DND-41 (cell line): ENCODE measurements at regions not wholly inside any gene's neighbourhood (a gene's known extent, or its start where the extent isn't known, plus 50 kb on each side); places are given as distances from the start of the nearest gene placed in this dataset.
"Not testable (repeated sequence)": the region's sequence is repeated elsewhere in the genome, so short reads cannot be mapped to it uniquely, and the experiment has no call there.

Source experiments
- ATAC-seq: fragments of 200-7000 bp; cut with Tn5 transposase; 3 replicates; pipeline ENCODE4 v1.9.1; 2021; ENCODE audit warnings: low read depth; ENCODE audit not compliant: insufficient read depth
- DNase-seq: peaks from one replicate; pipeline ENCODE4 v3.0.0-alpha.2; 2020
- H2AFZ ChIP-seq: 2 replicates; pipeline ENCODE4 v1.6.0; 2012; ENCODE audit warnings: low read depth, low read length
- H3K27ac ChIP-seq: 2 replicates; pipeline ENCODE4 v1.5.1; 2012; ENCODE audit warnings: low read length, inconsistent platforms
- H3K27me3 ChIP-seq: fragments of 200-600 bp; sonication (generic); 2 replicates; pipeline ENCODE4 v1.6.0; 2012; ENCODE audit warnings: low read length, mild to moderate bottlenecking, inconsistent platforms; ENCODE audit not compliant: insufficient read depth, poor library complexity
- H3K36me3 ChIP-seq: 2 replicates; pipeline ENCODE4 v1.5.1; 2012; ENCODE audit warnings: low read length, inconsistent platforms; ENCODE audit not compliant: insufficient read depth
- H3K4me1 ChIP-seq: 2 replicates; pipeline ENCODE4 v1.5.1; 2012; ENCODE audit warnings: mild to moderate bottlenecking, low read length; ENCODE audit not compliant: insufficient read depth
- H3K4me2 ChIP-seq: 2 replicates; pipeline ENCODE4 v1.6.0; 2012; ENCODE audit warnings: mild to moderate bottlenecking, moderate library complexity, low read length, inconsistent platforms; ENCODE audit not compliant: insufficient read depth
- H3K4me3 ChIP-seq, 2 experiments: fragments of 200-600 bp in 1 of 2; shearing (Covaris generic) in 1 of 2; 2 replicates each; pipeline ENCODE4 v1.5.1; 2012 to 2016; ENCODE audit warnings: inconsistent platforms in 2 of 2, low read length in 2 of 2, mild to moderate bottlenecking in 2 of 2, low read depth in 1 of 2, moderate library complexity in 1 of 2
- H3K79me2 ChIP-seq: 2 replicates; pipeline ENCODE4 v1.6.0; 2012; ENCODE audit warnings: low read length, inconsistent platforms; ENCODE audit not compliant: insufficient read depth
- H3K9ac ChIP-seq: 2 replicates; pipeline ENCODE4 v1.6.0; 2012; ENCODE audit warnings: low read depth, mild to moderate bottlenecking, inconsistent platforms, low read length, moderate library complexity
- H3K9me3 ChIP-seq: 2 replicates; pipeline ENCODE4 v1.5.1; 2012; ENCODE audit warnings: low read length, moderate library complexity, mild to moderate bottlenecking, inconsistent platforms; ENCODE audit not compliant: insufficient read depth, severe bottlenecking
- H4K20me1 ChIP-seq: 2 replicates; pipeline ENCODE4 v1.6.0; 2012; ENCODE audit warnings: low read length; ENCODE audit not compliant: insufficient read depth
- EZH2 ChIP-seq: IDR thresholded peaks from 3 replicates; pipeline ENCODE4 v1.6.1; 2012; ENCODE audit warnings: borderline replicate concordance, low read depth, mild to moderate bottlenecking, moderate library complexity, low read length, inconsistent platforms; ENCODE audit not compliant: severe bottlenecking
- TF ChIP-seq, protein P1 (sequence below): IDR thresholded peaks from 2 replicates; pipeline ENCODE4 v1.5.1; 2012; ENCODE audit warnings: borderline replicate concordance, low read length, moderate library complexity, mild to moderate bottlenecking; ENCODE audit not compliant: poor library complexity, severe bottlenecking; ENCODE audit errors: extremely low read depth

DNA sequence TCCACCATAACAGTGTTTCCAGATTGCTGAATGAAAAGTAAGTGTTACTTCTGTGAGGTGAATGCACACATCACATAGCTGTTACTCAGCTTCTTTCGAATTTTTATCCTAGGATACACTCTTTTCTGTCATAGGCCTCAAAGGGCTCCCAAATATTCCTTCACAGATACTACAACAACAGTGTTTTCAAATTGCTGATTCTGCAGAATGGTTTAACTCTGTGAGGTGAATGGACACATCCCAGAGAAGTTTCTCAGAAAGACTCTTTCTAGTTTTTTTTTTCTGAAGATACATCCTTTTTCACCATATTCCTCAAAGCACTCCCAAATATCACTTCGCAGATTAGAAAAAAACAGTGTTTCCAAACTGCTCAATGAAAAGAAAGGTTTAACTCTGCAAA lies 221.1 kb downstream of the OR4A5 start:
- no peaks in the 10 kb centered on the region for H3K79me2 ChIP-seq
- H3K36me3 ChIP-seq: no peaks in the 10 kb centered on the region
- H3K9me3 ChIP-seq: peaks cover 38% of the 10 kb centered on the region
- no peak for DNase-seq
- H4K20me1 ChIP-seq: no peaks in the 10 kb centered on the region
- no peak for ATAC-seq
- no peak overlapping the region for H3K27ac ChIP-seq
- H2AFZ ChIP-seq: no peak overlapping the region
- H3K4me2 ChIP-seq: no peak overlapping the region
- H3K4me1 ChIP-seq: no peaks in the 10 kb centered on the region
- H3K4me3 ChIP-seq: no peak overlapping the region
- no peak for TF ChIP-seq EZH2
- TF ChIP-seq, protein P1, sequence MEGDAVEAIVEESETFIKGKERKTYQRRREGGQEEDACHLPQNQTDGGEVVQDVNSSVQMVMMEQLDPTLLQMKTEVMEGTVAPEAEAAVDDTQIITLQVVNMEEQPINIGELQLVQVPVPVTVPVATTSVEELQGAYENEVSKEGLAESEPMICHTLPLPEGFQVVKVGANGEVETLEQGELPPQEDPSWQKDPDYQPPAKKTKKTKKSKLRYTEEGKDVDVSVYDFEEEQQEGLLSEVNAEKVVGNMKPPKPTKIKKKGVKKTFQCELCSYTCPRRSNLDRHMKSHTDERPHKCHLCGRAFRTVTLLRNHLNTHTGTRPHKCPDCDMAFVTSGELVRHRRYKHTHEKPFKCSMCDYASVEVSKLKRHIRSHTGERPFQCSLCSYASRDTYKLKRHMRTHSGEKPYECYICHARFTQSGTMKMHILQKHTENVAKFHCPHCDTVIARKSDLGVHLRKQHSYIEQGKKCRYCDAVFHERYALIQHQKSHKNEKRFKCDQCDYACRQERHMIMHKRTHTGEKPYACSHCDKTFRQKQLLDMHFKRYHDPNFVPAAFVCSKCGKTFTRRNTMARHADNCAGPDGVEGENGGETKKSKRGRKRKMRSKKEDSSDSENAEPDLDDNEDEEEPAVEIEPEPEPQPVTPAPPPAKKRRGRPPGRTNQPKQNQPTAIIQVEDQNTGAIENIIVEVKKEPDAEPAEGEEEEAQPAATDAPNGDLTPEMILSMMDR: no peak
- H3K9ac ChIP-seq: no peak overlapping the region
- H3K27me3 ChIP-seq: no peaks in the 10 kb centered on the region

DNA sequence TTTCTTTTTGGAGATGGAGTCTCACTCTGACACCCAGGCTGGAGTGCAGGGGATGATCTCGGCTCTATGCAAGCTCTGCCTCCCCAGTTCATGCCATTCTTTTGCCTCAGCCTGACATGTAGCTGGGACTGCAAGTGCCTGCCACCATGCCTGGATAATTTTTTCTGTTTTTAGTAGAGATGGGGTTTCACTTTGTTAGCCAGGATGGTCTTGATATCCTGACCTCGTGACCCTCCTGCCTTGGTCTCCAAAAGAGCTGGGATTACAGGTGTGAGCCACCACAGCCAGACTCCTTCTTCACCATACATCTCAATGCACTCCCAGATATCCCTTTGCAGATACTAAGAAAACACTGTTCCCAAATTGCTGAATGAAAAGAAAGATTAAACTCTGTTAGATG lies 224.3 kb downstream of the OR4A5 start:
- Histone ChIP-seq H3K9me3 (peaks cover 50% of the 10 kb centered on the region), H3K36me3 (no peaks in the 10 kb centered on the region)
- no peak for ATAC-seq

DNA sequence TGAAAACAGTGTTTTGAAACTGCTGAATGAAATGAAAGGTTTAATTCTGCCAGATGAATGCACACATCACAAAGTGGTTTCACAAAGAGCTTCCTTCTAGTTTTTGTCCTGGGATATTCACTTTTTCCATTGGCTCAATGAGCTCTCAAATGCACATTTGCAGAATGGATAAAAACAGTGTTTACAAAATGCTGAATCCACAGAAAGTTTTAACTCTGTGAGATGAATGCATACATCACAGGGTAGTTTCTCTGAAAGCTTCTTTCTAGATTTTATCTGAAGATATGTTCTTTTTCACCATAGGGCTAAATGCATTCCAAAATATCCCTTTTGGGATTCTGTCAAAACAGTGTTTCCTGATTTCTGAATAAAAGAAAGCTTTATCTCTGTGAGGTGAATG lies 237.6 kb downstream of the OR4A5 start:
- ATAC-seq (no peak), DNase-seq (no peak)
- Histone ChIP-seq H4K20me1 (no peaks in the 10 kb centered on the region), H3K79me2 (no peaks in the 10 kb centered on the region), H3K4me1 (no peaks in the 10 kb centered on the region), H2AFZ (no peak overlapping the region), H3K9ac (no peak overlapping the region), H3K27me3 (no peaks in the 10 kb centered on the region), H3K9me3 (peaks cover 15% of the 10 kb centered on the region), H3K4me2 (no peak overlapping the region), H3K27ac (no peak overlapping the region), H3K36me3 (no peaks in the 10 kb centered on the region), H3K4me3 (no peak overlapping the region)
- TF ChIP-seq, protein P1: no peak
- TF ChIP-seq EZH2: no peak

More for the DNA sequence above, 224.3 kb downstream of the OR4A5 start:
- Histone ChIP-seq H3K27ac (no peak overlapping the region), H3K9ac (no peak overlapping the region), H3K27me3 (no peaks in the 10 kb centered on the region), H2AFZ (no peak overlapping the region), H3K4me3 (no peak overlapping the region), H3K4me1 (no peaks in the 10 kb centered on the region), H4K20me1 (no peaks in the 10 kb centered on the region), H3K79me2 (no peaks in the 10 kb centered on the region), H3K4me2 (no peak overlapping the region)
- no peak for DNase-seq
- no peak for TF ChIP-seq EZH2
- TF ChIP-seq, protein P1: no peak

DNA sequence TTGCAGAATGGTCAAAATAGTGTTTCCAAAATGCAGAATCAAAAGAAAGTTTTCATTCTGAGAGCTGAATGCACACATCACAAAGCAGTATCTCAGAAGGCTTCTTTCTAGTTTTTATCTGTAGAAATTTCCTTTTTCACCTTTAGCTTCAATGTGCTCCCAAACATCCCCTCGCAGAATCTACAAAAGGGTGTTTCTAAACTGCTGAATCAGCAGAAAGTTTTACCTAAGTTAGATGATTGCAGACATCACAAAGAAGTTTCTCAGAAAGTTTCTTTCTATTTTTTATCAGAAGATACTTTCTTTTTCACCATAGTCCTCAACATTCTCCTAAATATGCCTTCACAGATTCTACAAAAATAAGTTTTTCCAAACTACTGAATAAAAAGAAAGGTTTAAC lies 239.8 kb downstream of the OR4A5 start:
- ATAC-seq: no peak
- H3K9ac ChIP-seq: no peak overlapping the region
- TF ChIP-seq, protein P1: no peak
- no peak for TF ChIP-seq EZH2
- no peaks in the 10 kb centered on the region for H3K4me1 ChIP-seq
- H2AFZ ChIP-seq: no peak overlapping the region
- no peak for DNase-seq
- no peak overlapping the region for H3K27ac ChIP-seq
- H3K4me3 ChIP-seq: no peak overlapping the region
- no peak overlapping the region for H3K4me2 ChIP-seq
- H3K36me3 ChIP-seq: no peaks in the 10 kb centered on the region
- H3K27me3 ChIP-seq: no peaks in the 10 kb centered on the region
- H4K20me1 ChIP-seq: no peaks in the 10 kb centered on the region
- H3K79me2 ChIP-seq: no peaks in the 10 kb centered on the region
- H3K9me3 ChIP-seq: peaks cover 13% of the 10 kb centered on the region

DNA sequence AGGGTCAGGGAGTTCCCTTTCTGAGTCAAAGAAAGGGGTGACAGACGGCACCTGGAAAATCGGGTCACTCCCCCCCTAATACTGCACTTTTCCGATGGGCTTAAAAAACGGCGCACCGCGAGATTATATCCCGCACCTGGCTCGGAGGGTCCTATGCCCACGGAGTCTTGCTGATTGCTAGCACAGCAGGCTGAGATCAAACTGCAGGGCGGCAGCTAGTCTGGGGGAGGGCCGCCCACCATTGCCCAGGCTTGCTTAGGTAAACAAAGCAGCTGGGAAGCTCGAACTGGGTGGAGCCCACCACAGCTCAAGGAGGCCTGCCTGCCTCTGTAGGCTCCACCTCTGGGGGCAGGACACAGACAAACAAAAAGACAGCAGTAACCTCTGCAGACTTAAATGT lies 240.5 kb downstream of the OR4A5 start:
- H3K4me1 ChIP-seq, H3K27me3 ChIP-seq, DNase-seq, H3K36me3 ChIP-seq, H4K20me1 ChIP-seq, H3K9me3 ChIP-seq, H3K4me3 ChIP-seq, H3K4me2 ChIP-seq, ATAC-seq, H3K79me2 ChIP-seq, H3K27ac ChIP-seq, H2AFZ ChIP-seq, H3K9ac ChIP-seq: not testable (repeated sequence)
